Thymus (tissue), 11 donors: ENCODE measurements at regions not wholly inside any gene's neighbourhood (a gene's known extent, or its start where the extent isn't known, plus 50 kb on each side); places are given as distances from the start of the nearest gene placed in this dataset.

Experiments
- DNase-seq, 9 donors: peaks; one replicate each; pipeline ENCODE4 v3.0.0-alpha.2; 2013; ENCODE audit warnings: low spot score in 9 of 9, low read depth in 6 of 9, missing footprints in 1 of 9
- H3K27ac ChIP-seq, 2 donors: one replicate each; pipeline ENCODE4 v1.5.1; 2013; ENCODE audit warnings: control low read depth in 1 of 2, low read depth in 1 of 2, low read length in 1 of 2, mild to moderate bottlenecking in 1 of 2, moderate library complexity in 1 of 2
- H3K27me3 ChIP-seq, 2 donors: one replicate each; pipeline ENCODE4 v1.5.1; 2013; ENCODE audit warnings: low read length in 1 of 2; ENCODE audit not compliant: control insufficient read depth in 2 of 2, insufficient read depth in 1 of 2
- H3K36me3 ChIP-seq, 2 donors: one replicate each; pipeline ENCODE4 v1.5.1; 2013; ENCODE audit warnings: low read length in 1 of 2, mild to moderate bottlenecking in 1 of 2, moderate library complexity in 1 of 2; ENCODE audit not compliant: control insufficient read depth in 2 of 2, insufficient read depth in 2 of 2
- H3K4me1 ChIP-seq, 2 donors: one replicate each; pipeline ENCODE4 v1.5.1; 2013; ENCODE audit warnings: low read length in 2 of 2; ENCODE audit not compliant: control insufficient read depth in 2 of 2, insufficient read depth in 2 of 2
- H3K4me3 ChIP-seq, 2 donors: one replicate each; pipeline ENCODE4 v1.5.1; 2013; ENCODE audit warnings: low read length in 2 of 2, control low read depth in 1 of 2, mild to moderate bottlenecking in 1 of 2
- H3K9me3 ChIP-seq, 2 donors: one replicate each; pipeline ENCODE4 v1.5.1; 2013; ENCODE audit warnings: low read length in 1 of 2, mild to moderate bottlenecking in 1 of 2; ENCODE audit not compliant: control insufficient read depth in 2 of 2, insufficient read depth in 1 of 2
- WGBS: extraction: QIAGEN DNeasy Blood & Tissue Kit; methylation state at CpG from one replicate; pipeline ENCODE4 v1.1.7; 2013; 5-methylcytosine and 5-hydroxymethylcytosine counted together
- donor health status: healthy.

DNA sequence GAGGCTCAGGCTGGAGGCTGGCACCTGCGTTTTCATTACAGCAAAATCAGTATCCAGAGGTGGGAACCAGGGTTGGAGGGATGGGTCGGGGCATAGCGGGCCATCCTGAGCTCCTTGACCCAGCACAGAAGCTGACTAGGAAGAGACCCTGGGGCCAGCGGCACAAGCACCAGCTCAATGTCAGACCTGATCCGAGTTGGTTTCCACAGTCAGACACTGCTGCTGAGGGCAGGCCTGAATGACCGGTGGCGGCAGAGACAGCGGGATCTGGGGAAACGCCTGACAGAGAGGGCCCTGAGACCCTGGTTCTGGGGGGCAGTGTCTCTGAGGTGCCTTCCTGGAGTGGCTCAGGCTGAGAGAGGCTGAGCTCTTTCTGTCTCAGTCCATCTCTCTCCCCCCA lies 162.0 kb upstream of the C1orf174 start:
- Histone ChIP-seq H3K4me1 (peaks cover 0 to 4% of the 10 kb centered on the region in 2 donors), H3K27ac (no peak overlapping the region), H3K36me3 (no peaks in the 10 kb centered on the region), H3K9me3 (no peaks in the 10 kb centered on the region), H3K27me3 (no peaks in the 10 kb centered on the region), H3K4me3 (no peak overlapping the region)
- 89% methylated on average over 9 of the region's 9 CpGs for WGBS
- DNase-seq = no peak

DNA sequence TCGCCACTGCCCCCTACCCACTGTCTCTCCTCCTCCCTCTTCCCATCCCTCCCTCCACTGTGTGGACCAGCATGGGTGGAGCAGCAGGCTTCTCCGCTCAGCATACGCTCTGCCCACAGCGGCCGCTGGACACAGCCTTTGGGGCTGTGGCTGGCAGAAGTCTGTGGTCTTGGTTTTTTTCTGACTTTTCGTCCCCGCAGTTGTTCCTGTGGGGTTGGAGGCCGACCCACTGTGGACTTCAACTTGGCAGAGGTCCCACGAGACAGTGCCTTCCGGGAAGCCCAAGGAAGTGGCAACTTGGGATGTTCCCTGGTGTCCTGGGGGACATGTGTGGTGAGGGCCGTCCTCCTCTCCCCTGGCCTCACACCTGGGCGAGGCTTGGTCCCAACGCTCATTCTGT lies 162.5 kb upstream of the C1orf174 start:
- H3K36me3 ChIP-seq = no peaks in the 10 kb centered on the region
- DNase-seq = no peak

DNA sequence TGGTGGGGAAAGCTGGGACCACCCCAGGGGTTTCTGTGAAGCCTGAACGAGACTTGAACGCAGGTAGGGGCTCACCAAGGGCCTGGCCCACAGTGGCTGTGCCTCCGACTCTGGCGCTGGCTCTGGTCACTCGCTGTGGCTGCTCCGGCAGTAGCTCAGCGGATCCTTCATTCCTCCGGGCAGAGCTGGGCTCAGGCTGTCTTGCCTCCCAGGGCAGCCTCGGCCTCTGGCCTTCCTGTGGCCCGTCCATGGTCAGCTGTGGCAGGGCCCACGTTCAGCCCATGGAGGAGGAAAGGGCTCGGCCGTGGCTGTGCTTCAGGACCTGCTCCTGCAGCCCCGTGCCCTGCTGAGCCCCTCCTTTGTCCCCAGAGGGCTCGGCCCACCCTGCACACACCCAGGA lies 162.9 kb upstream of the C1orf174 start:
- Histone ChIP-seq H3K36me3 (no peaks in the 10 kb centered on the region), H3K9me3 (peaks cover 0 to 7% of the 10 kb centered on the region in 2 donors), H3K27me3 (no peaks in the 10 kb centered on the region), H3K4me3 (no peak overlapping the region), H3K4me1 (peaks cover 0 to 4% of the 10 kb centered on the region in 2 donors), H3K27ac (no peak overlapping the region)
- 87% methylated on average over 15 of the region's 15 CpGs for WGBS
- DNase-seq = no peak

More for the DNA sequence above, 162.5 kb upstream of the C1orf174 start:
- H3K27ac ChIP-seq = no peak overlapping the region
- H3K9me3 ChIP-seq = peaks cover 0 to 3% of the 10 kb centered on the region in 2 donors
- peaks cover 0 to 4% of the 10 kb centered on the region in 2 donors for H3K4me1 ChIP-seq
- H3K27me3 ChIP-seq = no peaks in the 10 kb centered on the region
- 82% methylated on average over 13 of the region's 13 CpGs for WGBS
- H3K4me3 ChIP-seq = no peak overlapping the region

DNA sequence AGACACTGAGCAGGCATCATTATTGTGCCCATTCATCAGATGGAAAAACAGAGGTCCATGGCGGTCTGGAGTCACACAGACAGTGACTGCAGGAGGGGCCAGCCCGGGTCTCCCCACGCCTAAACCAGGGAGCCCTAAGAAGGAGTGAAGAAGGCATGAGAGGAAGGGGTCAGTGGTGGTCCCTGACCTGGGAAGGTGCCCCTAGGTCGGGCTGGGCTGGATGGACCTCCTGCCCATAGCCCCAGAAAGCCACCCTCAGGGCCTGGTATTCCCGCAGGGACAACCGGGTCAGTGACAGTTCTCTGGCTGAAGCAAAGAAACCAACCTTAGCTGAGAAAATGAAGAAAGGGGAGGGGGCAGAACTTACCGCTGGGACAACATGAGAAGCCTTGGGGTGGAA lies 163.4 kb upstream of the C1orf174 start:
- no peak for DNase-seq
- H3K27me3 ChIP-seq = no peaks in the 10 kb centered on the region
- peaks cover 0 to 4% of the 10 kb centered on the region in 2 donors for H3K4me1 ChIP-seq
- WGBS = 81% methylated on average over 7 of the region's 7 CpGs
- no peaks in the 10 kb centered on the region for H3K36me3 ChIP-seq
- H3K9me3 ChIP-seq = peaks cover 0 to 8% of the 10 kb centered on the region in 2 donors
- H3K4me3 ChIP-seq = no peak overlapping the region
- H3K27ac ChIP-seq = no peak overlapping the region

DNA sequence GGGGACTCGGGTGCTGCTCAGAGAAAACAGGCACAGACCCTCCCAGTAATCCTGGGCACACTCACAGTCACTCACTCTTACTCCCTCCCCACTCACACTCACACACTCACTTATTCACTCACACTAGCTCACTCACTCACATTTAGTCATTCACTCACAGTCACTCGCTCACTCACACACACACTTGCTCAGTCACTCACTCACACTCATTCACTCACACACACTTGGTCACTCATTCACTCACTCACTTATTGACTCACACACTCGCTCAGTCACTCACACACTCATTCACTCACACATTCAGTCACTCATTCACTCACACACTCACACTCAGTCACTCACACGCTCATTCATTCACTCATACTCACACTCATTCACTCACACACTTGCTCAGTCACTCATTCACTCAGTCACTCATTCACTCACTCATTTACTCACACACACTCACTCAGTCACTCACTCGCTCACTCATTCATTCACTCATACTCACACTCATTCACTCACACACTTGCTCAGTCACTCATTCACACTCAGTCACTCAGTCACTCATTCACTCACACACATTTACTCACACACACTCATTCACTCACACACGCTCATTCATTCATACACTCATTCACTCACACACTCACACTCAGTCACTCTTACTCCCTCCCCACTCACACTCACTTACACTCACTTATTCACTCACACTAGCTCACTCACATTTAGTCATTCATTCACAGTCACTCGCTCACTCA lies 164.2 kb upstream of the C1orf174 start:
- Histone ChIP-seq H3K27me3 (no peaks in the 10 kb centered on the region), H3K27ac (no peak overlapping the region), H3K4me3 (no peak overlapping the region), H3K4me1 (no peaks in the 10 kb centered on the region), H3K9me3 (peaks cover 0 to 8% of the 10 kb centered on the region in 2 donors), H3K36me3 (no peaks in the 10 kb centered on the region)
- 82% methylated on average over 7 of the region's 7 CpGs for WGBS
- no peak for DNase-seq

DNA sequence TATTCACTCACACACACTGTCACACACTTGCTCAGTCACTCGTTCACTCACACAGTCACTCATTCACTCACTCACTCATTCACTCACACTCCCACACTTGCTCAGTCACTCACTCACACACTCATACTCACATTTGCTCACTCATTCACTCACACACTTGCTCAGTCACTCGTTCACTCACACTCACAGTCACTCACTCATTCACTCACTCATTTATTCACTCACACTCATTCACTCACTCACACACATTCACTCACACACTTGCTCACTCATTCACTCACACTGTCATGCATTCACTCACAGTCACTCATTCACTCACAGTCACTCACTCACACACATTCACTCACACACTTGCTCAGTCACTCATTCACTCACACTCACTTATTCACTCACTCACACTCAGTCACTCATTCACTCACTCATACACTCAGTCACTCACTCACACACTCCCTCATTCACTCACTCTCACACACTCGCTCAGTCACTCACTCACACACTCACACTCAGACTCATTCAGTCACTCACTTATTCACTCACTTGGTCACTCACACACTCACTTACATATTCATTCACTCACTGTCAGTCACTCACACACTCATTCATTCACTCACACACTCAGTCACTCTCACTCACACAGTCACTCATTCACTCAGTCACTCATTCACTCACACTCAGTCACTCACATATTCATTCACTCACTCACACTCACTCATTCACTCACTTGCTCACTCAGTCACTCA lies 167.0 kb upstream of the C1orf174 start:
- WGBS = 92% methylated on average over 3 of the region's 3 CpGs

DNA sequence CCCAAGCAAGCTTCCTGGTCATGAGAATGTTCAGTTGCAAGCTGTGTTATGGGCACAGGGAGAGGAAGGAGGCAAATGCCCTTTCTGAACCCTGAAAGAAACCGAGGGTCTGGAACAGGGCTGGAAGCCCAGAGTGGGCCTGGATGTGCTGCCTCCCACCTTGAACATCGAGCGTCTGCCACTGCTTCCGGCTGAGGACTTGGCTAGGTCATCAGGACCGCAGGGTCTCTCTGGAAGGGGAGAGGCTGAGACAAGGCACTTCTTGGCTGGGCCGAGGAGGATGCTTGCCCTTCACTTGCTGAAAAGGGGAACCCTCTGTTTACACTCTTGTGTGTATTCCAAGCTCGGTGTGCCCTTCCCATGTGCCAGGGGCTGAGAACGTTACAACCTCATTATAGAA lies 168.0 kb upstream of the C1orf174 start:
- 82% methylated on average over 8 of the region's 8 CpGs for WGBS
- Histone ChIP-seq H3K4me1 (no peaks in the 10 kb centered on the region), H3K4me3 (no peak overlapping the region), H3K36me3 (no peaks in the 10 kb centered on the region), H3K9me3 (peaks cover 0 to 8% of the 10 kb centered on the region in 2 donors), H3K27ac (no peak overlapping the region), H3K27me3 (peaks cover 0 to 2% of the 10 kb centered on the region in 2 donors)
- DNase-seq = no peak

More for the DNA sequence above, 167.0 kb upstream of the C1orf174 start:
- Histone ChIP-seq H3K4me1 (no peaks in the 10 kb centered on the region), H3K27me3 (no peaks in the 10 kb centered on the region), H3K4me3 (no peak overlapping the region), H3K36me3 (no peaks in the 10 kb centered on the region), H3K9me3 (peaks cover 0 to 8% of the 10 kb centered on the region in 2 donors), H3K27ac (no peak overlapping the region)
- no peak for DNase-seq

DNA sequence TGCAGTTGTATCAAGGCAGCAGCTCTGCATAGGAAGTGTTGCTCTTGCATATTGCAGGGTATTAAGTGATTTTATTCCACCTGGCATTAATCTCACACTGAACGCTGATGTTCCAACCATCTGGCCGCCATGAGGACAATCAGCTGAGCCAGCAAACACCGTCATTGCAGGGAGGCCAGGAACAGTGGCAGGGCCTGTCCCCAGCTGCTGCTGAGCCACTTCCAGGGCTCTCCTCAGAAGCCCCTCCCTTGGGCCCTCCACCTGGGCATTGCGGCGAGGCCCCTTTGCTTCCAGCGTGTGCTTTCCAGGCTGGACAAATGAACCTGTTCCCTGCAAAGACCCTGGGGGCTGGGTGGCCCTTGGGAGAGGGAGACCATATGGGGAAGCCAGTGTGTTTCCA lies 171.6 kb upstream of the C1orf174 start:
- H3K4me3 ChIP-seq = no peak overlapping the region
- H3K27ac ChIP-seq = no peak overlapping the region
- DNase-seq = no peak
- peaks cover 0 to 8% of the 10 kb centered on the region in 2 donors for H3K9me3 ChIP-seq
- H3K36me3 ChIP-seq = no peaks in the 10 kb centered on the region
- peaks cover 0 to 2% of the 10 kb centered on the region in 2 donors for H3K27me3 ChIP-seq
- no peaks in the 10 kb centered on the region for H3K4me1 ChIP-seq
- 84% methylated on average over 6 of the region's 6 CpGs for WGBS

DNA sequence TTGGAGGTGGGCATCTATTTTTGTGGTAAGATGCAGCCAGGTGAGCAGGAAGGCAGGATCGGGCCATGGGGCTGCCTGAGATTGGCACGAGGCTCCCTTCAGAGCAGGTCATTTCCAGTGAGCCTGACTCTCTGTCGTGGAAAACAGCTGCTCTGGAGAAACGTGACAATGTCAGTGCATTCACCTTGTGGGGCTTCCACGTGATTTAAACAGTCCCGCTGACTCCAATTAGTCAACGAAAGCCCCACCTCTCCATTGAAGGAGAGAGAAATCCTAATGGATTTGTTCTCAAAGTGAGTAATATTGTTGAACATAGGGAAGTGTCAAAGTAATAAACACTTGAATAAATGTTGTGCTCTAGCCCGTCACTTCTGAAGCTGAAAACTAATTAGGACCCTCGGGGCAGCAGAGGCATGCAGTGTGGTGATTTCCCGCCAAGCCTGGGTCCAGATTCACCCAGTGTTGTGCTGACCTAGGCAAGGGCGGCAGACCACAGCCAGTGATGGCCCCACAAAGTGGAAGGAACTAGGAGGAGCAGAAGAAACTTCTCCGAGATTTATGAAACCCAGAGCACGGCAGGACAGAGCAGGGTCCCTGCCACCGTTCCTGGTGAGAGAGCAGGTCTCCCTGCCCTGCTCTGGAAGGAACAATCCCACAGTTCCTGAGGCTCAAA lies 172.5 kb upstream of the C1orf174 start:
- peaks cover 0 to 5% of the 10 kb centered on the region in 2 donors for H3K9me3 ChIP-seq
- H3K4me3 ChIP-seq = no peak overlapping the region
- H3K27ac ChIP-seq = no peak overlapping the region
- H3K4me1 ChIP-seq = no peaks in the 10 kb centered on the region
- H3K27me3 ChIP-seq = peaks cover 0 to 2% of the 10 kb centered on the region in 2 donors
- WGBS = 66% methylated on average over 14 of the region's 14 CpGs
- DNase-seq = no peak
- H3K36me3 ChIP-seq = no peaks in the 10 kb centered on the region
